Astrocyte (in vitro differentiated cells and primary cell): ENCODE measurements at regions not wholly inside any gene's neighbourhood (a gene's known extent, or its start where the extent isn't known, plus 50 kb on each side); places are given as distances from the start of the nearest gene placed in this dataset.

Experiments used
- DNase-seq: peaks from one replicate; pipeline ENCODE4 v3.0.0-alpha.2; 2010; ENCODE audit warnings: low read depth
- FAIRE-seq: peaks from 2 replicates; lab custom pipeline; 2011; peaks lifted over from hg19 to GRCh38; lab: Jason Lieb, UNC
- H2AFZ ChIP-seq: 2 replicates; pipeline ENCODE4 v1.6.0; 2012; ENCODE audit warnings: low read depth, low read length, inconsistent platforms
- H3K27ac ChIP-seq: 2 replicates; pipeline ENCODE4 v1.5.1; 2011; ENCODE audit warnings: low read depth, low read length, inconsistent platforms
- H3K27me3 ChIP-seq: 2 replicates; pipeline ENCODE4 v1.6.0; 2011; ENCODE audit warnings: low read length, inconsistent platforms; ENCODE audit not compliant: insufficient read depth
- H3K36me3 ChIP-seq: 2 replicates; pipeline ENCODE4 v1.5.1; 2011; ENCODE audit warnings: low read length, inconsistent platforms; ENCODE audit not compliant: insufficient read depth
- H3K4me1 ChIP-seq: 2 replicates; pipeline ENCODE4 v1.5.1; 2011; ENCODE audit warnings: low read length, inconsistent platforms; ENCODE audit not compliant: insufficient read depth
- H3K4me2 ChIP-seq: 2 replicates; pipeline ENCODE4 v1.6.0; 2012; ENCODE audit warnings: low read length, inconsistent platforms
- H3K4me3 ChIP-seq: 2 replicates; pipeline ENCODE4 v1.5.1; 2011; ENCODE audit warnings: low read depth, mild to moderate bottlenecking, low read length, inconsistent platforms; ENCODE audit not compliant: insufficient read depth
- H3K79me2 ChIP-seq: 2 replicates; pipeline ENCODE4 v1.6.0; 2012; ENCODE audit warnings: mild to moderate bottlenecking, low read length, inconsistent platforms; ENCODE audit not compliant: insufficient read depth
- H3K9ac ChIP-seq: 2 replicates; pipeline ENCODE4 v1.6.0; 2012; ENCODE audit warnings: mild to moderate bottlenecking, low read length, inconsistent platforms
- H3K9me3 ChIP-seq: 2 replicates; pipeline ENCODE4 v1.5.1; 2012; ENCODE audit warnings: low read depth, mild to moderate bottlenecking, low read length, inconsistent platforms; ENCODE audit not compliant: insufficient read depth
- H4K20me1 ChIP-seq: 2 replicates; pipeline ENCODE4 v1.6.0; 2012; ENCODE audit warnings: low read length, inconsistent platforms; ENCODE audit not compliant: insufficient read depth
- H3K27ac Mint-ChIP-seq: one replicate; pipeline ENCODE4 v1.8.0; 2021; ENCODE audit warnings: mild to moderate bottlenecking, mixed read lengths; ENCODE audit not compliant: unreplicated experiment
- H3K27me3 Mint-ChIP-seq: one replicate; pipeline ENCODE4 v1.8.0; 2021; ENCODE audit warnings: low read depth, mixed read lengths; ENCODE audit not compliant: unreplicated experiment
- H3K36me3 Mint-ChIP-seq: one replicate; pipeline ENCODE4 v1.8.0; 2021; ENCODE audit warnings: low read depth, mixed read lengths; ENCODE audit not compliant: unreplicated experiment
- H3K4me1 Mint-ChIP-seq: one replicate; pipeline ENCODE4 v1.8.0; 2021; ENCODE audit warnings: low read depth, mixed read lengths; ENCODE audit not compliant: unreplicated experiment
- H3K4me3 Mint-ChIP-seq: one replicate; pipeline ENCODE4 v1.8.0; 2021; ENCODE audit warnings: mild to moderate bottlenecking, moderate library complexity, mixed read lengths; ENCODE audit not compliant: unreplicated experiment
- H3K9me3 Mint-ChIP-seq: one replicate; pipeline ENCODE4 v1.8.0; 2021; ENCODE audit warnings: mild to moderate bottlenecking, mixed read lengths; ENCODE audit not compliant: unreplicated experiment
- EZH2 ChIP-seq: IDR thresholded peaks from 2 replicates; pipeline ENCODE4 v1.6.1; 2012; ENCODE audit warnings: mild to moderate bottlenecking, low read length, inconsistent platforms; ENCODE audit not compliant: insufficient read depth
- TF ChIP-seq, protein P1 (sequence below): IDR thresholded peaks from 2 replicates; pipeline ENCODE4 v1.5.1; 2011; ENCODE audit warnings: low read depth, mild to moderate bottlenecking, inconsistent platforms, low read length, moderate library complexity; ENCODE audit not compliant: insufficient read depth

DNA sequence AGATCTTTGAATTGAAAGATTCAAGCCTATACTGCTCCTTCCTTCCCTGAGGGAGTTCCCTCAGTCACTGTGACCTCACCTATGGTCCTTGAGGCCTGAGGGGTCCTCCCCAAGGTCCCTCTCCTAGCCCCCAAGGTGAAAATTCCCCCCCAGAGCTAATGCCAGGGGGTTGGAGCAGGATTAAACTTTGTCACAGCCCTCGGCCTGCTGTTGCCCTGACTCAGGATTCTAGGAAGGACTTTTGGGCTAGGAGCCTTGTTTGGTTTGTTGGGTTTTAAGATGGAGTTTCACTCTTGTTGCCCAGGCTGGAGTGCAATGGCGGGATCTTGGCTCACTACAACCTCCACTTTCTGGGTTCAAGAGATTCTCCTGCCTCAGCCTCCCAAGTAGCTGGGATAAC is 123.2 kb downstream of the C5orf15 start:
- no peak for TF ChIP-seq EZH2
- TF ChIP-seq, protein P1, sequence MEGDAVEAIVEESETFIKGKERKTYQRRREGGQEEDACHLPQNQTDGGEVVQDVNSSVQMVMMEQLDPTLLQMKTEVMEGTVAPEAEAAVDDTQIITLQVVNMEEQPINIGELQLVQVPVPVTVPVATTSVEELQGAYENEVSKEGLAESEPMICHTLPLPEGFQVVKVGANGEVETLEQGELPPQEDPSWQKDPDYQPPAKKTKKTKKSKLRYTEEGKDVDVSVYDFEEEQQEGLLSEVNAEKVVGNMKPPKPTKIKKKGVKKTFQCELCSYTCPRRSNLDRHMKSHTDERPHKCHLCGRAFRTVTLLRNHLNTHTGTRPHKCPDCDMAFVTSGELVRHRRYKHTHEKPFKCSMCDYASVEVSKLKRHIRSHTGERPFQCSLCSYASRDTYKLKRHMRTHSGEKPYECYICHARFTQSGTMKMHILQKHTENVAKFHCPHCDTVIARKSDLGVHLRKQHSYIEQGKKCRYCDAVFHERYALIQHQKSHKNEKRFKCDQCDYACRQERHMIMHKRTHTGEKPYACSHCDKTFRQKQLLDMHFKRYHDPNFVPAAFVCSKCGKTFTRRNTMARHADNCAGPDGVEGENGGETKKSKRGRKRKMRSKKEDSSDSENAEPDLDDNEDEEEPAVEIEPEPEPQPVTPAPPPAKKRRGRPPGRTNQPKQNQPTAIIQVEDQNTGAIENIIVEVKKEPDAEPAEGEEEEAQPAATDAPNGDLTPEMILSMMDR = no peak
- Mint-ChIP-seq H3K9me3 (peaks cover 2% of the 10 kb centered on the region), H3K4me3 (no peak overlapping the region), H3K27ac (no peak overlapping the region), H3K4me1 (no peaks in the 10 kb centered on the region), H3K27me3 (peaks cover 48% of the 10 kb centered on the region), H3K36me3 (no peaks in the 10 kb centered on the region)
- DNase-seq (no peak), FAIRE-seq (no peak)
- H3K36me3 ChIP-seq = no peaks in the 10 kb centered on the region
- no peak overlapping the region for H3K4me2 ChIP-seq
- no peaks in the 10 kb centered on the region for H4K20me1 ChIP-seq
- no peaks in the 10 kb centered on the region for H3K4me1 ChIP-seq
- H3K27me3 ChIP-seq = peaks cover 9% of the 10 kb centered on the region
- no peak overlapping the region for H3K27ac ChIP-seq
- no peaks in the 10 kb centered on the region for H3K79me2 ChIP-seq
- no peak overlapping the region for H2AFZ ChIP-seq
- no peaks in the 10 kb centered on the region for H3K9me3 ChIP-seq
- no peak overlapping the region for H3K9ac ChIP-seq
- H3K4me3 ChIP-seq = no peak overlapping the region

DNA sequence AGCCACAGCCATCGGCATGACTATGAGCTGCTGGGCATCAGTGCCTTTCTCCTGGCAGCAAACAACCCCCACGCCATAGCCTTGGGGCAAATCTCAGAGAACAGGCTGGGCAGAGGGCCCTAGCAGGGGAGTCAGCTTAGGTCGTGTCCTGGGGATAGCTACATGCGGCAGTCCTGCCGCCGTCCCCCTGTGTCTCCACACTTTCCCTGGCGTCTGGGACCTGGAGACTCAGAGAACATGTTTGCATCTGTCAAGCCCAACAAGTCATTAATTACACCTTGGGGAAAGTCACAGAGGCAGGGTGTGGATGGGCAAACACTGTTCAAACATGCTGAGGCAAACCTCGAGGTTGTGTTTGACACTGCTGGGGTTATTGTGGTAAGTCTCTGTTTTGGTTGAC is 123.6 kb downstream of the C5orf15 start:
- Mint-ChIP-seq H3K9me3 (peaks cover 2% of the 10 kb centered on the region), H3K27ac (no peak overlapping the region), H3K4me3 (no peak overlapping the region), H3K36me3 (no peaks in the 10 kb centered on the region), H3K4me1 (no peaks in the 10 kb centered on the region), H3K27me3 (peaks cover 48% of the 10 kb centered on the region)
- H4K20me1 ChIP-seq = no peaks in the 10 kb centered on the region
- no peak for FAIRE-seq
- no peaks in the 10 kb centered on the region for H3K79me2 ChIP-seq
- H3K4me1 ChIP-seq = no peaks in the 10 kb centered on the region
- H3K27me3 ChIP-seq = peaks cover 10% of the 10 kb centered on the region
- H3K4me2 ChIP-seq = no peak overlapping the region
- no peak for TF ChIP-seq EZH2
- TF ChIP-seq, protein P1 = no peak
- H3K36me3 ChIP-seq = no peaks in the 10 kb centered on the region
- H3K27ac ChIP-seq = no peak overlapping the region
- no peak for DNase-seq
- H3K9me3 ChIP-seq = no peaks in the 10 kb centered on the region
- H2AFZ ChIP-seq = no peak overlapping the region
- H3K9ac ChIP-seq = no peak overlapping the region
- H3K4me3 ChIP-seq = no peak overlapping the region

DNA sequence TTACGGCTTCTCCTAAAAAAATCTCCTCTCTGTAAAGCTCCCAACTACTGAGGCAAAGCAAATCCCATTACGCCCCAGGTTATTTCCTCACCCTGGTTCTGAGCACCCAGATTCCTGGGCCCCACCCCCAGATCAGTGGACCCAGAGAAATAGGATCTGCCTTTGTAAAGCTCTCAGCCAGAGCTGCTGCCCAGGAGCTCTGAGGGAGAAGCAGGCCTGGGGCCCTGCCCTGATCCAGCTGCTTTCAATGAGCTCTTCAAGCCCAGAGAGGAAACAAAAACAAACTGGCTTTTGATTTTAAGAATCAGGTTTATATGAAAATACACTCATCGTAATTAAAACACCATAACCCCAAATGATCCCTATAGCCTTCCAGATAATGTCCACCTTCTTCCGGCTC is 124.5 kb downstream of the C5orf15 start:
- no peak for TF ChIP-seq EZH2
- H3K27ac ChIP-seq = no peak overlapping the region

More for the DNA sequence above, 124.5 kb downstream of the C5orf15 start:
- no peak overlapping the region for H3K9ac ChIP-seq
- H3K4me3 ChIP-seq = no peak overlapping the region
- H3K4me2 ChIP-seq = no peak overlapping the region
- H3K27me3 ChIP-seq = peaks cover 15% of the 10 kb centered on the region
- no peak overlapping the region for H3K27ac Mint-ChIP-seq
- H3K9me3 Mint-ChIP-seq = peaks cover 5% of the 10 kb centered on the region
- H4K20me1 ChIP-seq = no peaks in the 10 kb centered on the region
- no peaks in the 10 kb centered on the region for H3K9me3 ChIP-seq
- no peaks in the 10 kb centered on the region for H3K4me1 Mint-ChIP-seq
- no peaks in the 10 kb centered on the region for H3K36me3 ChIP-seq
- H3K79me2 ChIP-seq = no peaks in the 10 kb centered on the region
- H2AFZ ChIP-seq = no peak overlapping the region
- FAIRE-seq (no peak), DNase-seq (no peak)
- no peaks in the 10 kb centered on the region for H3K36me3 Mint-ChIP-seq
- peaks cover 47% of the 10 kb centered on the region for H3K27me3 Mint-ChIP-seq
- no peaks in the 10 kb centered on the region for H3K4me1 ChIP-seq
- H3K4me3 Mint-ChIP-seq = no peak overlapping the region
